ENCODE measurements at regions not wholly inside any gene's neighbourhood (a gene's known extent, or its start where the extent isn't known, plus 50 kb on each side); places are given as distances from the start of the nearest gene placed in this dataset.

DNA sequence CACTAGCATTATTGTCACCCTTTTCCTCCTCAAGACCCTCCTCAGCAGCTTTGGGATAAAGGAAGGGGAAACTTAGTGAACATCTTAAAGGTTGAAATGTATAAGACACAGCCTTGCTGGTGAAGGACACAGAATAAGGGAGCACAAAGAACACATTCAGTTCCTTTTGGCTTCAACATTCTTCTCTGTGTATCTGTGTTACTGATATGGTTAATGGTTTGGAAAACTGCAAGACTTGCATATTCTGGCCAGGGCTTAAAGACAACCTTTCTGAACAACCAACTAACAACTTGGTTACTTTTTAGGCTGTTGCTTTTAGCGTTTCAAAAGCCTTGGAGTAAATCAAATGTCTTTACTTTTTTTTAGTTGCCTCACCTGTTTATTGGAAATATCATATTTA is 680.5 kb downstream of the MECOM start:
- TF ChIP-seq, protein P1, sequence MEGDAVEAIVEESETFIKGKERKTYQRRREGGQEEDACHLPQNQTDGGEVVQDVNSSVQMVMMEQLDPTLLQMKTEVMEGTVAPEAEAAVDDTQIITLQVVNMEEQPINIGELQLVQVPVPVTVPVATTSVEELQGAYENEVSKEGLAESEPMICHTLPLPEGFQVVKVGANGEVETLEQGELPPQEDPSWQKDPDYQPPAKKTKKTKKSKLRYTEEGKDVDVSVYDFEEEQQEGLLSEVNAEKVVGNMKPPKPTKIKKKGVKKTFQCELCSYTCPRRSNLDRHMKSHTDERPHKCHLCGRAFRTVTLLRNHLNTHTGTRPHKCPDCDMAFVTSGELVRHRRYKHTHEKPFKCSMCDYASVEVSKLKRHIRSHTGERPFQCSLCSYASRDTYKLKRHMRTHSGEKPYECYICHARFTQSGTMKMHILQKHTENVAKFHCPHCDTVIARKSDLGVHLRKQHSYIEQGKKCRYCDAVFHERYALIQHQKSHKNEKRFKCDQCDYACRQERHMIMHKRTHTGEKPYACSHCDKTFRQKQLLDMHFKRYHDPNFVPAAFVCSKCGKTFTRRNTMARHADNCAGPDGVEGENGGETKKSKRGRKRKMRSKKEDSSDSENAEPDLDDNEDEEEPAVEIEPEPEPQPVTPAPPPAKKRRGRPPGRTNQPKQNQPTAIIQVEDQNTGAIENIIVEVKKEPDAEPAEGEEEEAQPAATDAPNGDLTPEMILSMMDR (IDR thresholded peaks at IDR 0.05) = no peak
- TF ChIP-seq POLR2A (IDR thresholded peaks at IDR 0.05) = no peak

Measured in right lobe of liver (tissue), 4 donors.